GM18505 (cell line): ENCODE measurements at regions not wholly inside any gene's neighbourhood (a gene's known extent, or its start where the extent isn't known, plus 50 kb on each side); places are given as distances from the start of the nearest gene placed in this dataset.

Experiments
- ATAC-seq: cut with Tn5 transposase; IDR thresholded peaks from one replicate; pipeline ENCODE4 v1.9.1; 2021; ENCODE audit not compliant: unreplicated experiment
- POLR2A ChIP-seq: IDR thresholded peaks from 4 replicates; pipeline ENCODE4 v1.6.1; 2011; ENCODE audit warnings: borderline replicate concordance; ENCODE audit not compliant: insufficient read depth, insufficient read length; ENCODE audit errors: extremely low read depth

- ATAC-seq = no peak
- no peak for TF ChIP-seq POLR2A
Observed at GRCh38 chr18:8536231-8536630, 73.0 kb upstream of the RAB12 start.

GRCh38 chr18:8536922-8537321, 72.3 kb upstream of the RAB12 start:
- no peak for ATAC-seq
- no peak for TF ChIP-seq POLR2A

GRCh38 chr18:8537400-8537799, 71.8 kb upstream of the RAB12 start:
- no peak for ATAC-seq
- no peak for TF ChIP-seq POLR2A

- ATAC-seq = no peak
- no peak for TF ChIP-seq POLR2A
Observed at GRCh38 chr18:8538935-8539334, 70.3 kb upstream of the RAB12 start.

GRCh38 chr18:8546677-8547076, 62.6 kb upstream of the RAB12 start:
- ATAC-seq = no peak
- no peak for TF ChIP-seq POLR2A

- ATAC-seq = no peak
- no peak for TF ChIP-seq POLR2A
Observed at GRCh38 chr18:8548186-8548585, 61.1 kb upstream of the RAB12 start.

GRCh38 chr18:8549254-8549757, 59.9 kb upstream of the RAB12 start:
- no peak for TF ChIP-seq POLR2A
- no peak for ATAC-seq

GRCh38 chr18:8552151-8552550, 57.1 kb upstream of the RAB12 start:
- no peak for TF ChIP-seq POLR2A
- ATAC-seq = no peak

GRCh38 chr18:8554354-8554753, 54.9 kb upstream of the RAB12 start:
- ATAC-seq = no peak
- no peak for TF ChIP-seq POLR2A

GRCh38 chr18:8556424-8556823, 52.8 kb upstream of the RAB12 start:
- ATAC-seq = no peak
- TF ChIP-seq POLR2A = no peak
